ENCODE measurements at regions not wholly inside any gene's neighbourhood (a gene's known extent, or its start where the extent isn't known, plus 50 kb on each side); places are given as distances from the start of the nearest gene placed in this dataset.

GRCh38 chr4:57329279-57329678, 219.1 kb upstream of the IGFBP7 start (continued):
- TF ChIP-seq MXD1 (CRISPR knock-in tag; IDR thresholded peaks at IDR 0.05) (no peak), TOE1 (CRISPR knock-in tag; IDR thresholded peaks at IDR 0.05) (no peak), JARID2 (CRISPR knock-in tag; IDR thresholded peaks at IDR 0.05; ENCODE audit: insufficient replicate concordance) (no peak), NR2F2 (IDR thresholded peaks at IDR 0.05; ENCODE audit: borderline replicate concordance, low read depth) (no peak), IRF9 (CRISPR knock-in tag; IDR thresholded peaks at IDR 0.05; ENCODE audit: borderline replicate concordance) (no peak)

GRCh38 chr4:57324673-57325307, 214.6 kb upstream of the IGFBP7 start:
- H2AFZ ChIP-seq (ENCODE audit: low read length): no peak overlapping the region
- CTCF ChIA-PET (ENCODE audit: low intra/inter-chr PET ratio, low total read pairs): no interaction called here
- H3K9ac ChIP-seq (ENCODE audit: insufficient read depth, low read depth, low read length): no peak overlapping the region
- no peaks in the 10 kb centered on the region for H3K36me3 ChIP-seq (replicated peaks in 1 of 2; ENCODE audit: control insufficient read depth in 1 of 2, insufficient read depth in 2 of 2, low read length in 2 of 2)
- FAIRE-seq (no peak), DNase-seq (ENCODE audit: low spot score) (no peak), ATAC-seq (no peak)
- no TSS peak for BruUV-seq (replicated peaks)
- no peaks in the 10 kb centered on the region for H3K4me1 ChIP-seq (ENCODE audit: insufficient read depth, low read length)
- WGBS (ENCODE audit: low lambda C conversion rate): 20% methylated on average over 4 of the region's 4 CpGs
- no peak overlapping the region for H3K27ac ChIP-seq (ENCODE audit: extremely low read length, insufficient read depth, low read length)
- no peak overlapping the region for H3K4me2 ChIP-seq (ENCODE audit: low read depth, low read length)
- in situ Hi-C loops (cut with HindIII; ENCODE audit: extremely low pct_ligation_motif_present, low pct_unique_long_range_greater_than_20kb): no loop called here
- no peaks in the 10 kb centered on the region for H3K9me3 ChIP-seq (ENCODE audit: low read length)
- H4K20me1 ChIP-seq (ENCODE audit: insufficient read depth, low read length): no peaks in the 10 kb centered on the region
- POLR2A ChIA-PET: no interaction called here
- H3K27me3 ChIP-seq (ENCODE audit: control insufficient read depth in 1 of 2, insufficient read depth in 2 of 2, low read length in 2 of 2): no peaks in the 10 kb centered on the region
- no peaks in the 10 kb centered on the region for H3K79me2 ChIP-seq (ENCODE audit: insufficient read depth, low read length)
- H3K4me3 ChIP-seq (replicated peaks in 1 of 3; ENCODE audit: insufficient read depth in 1 of 3, low read depth in 2 of 3, low read length in 3 of 3): no peak overlapping the region
- intact Hi-C loops (cut with micrococcal nuclease; ENCODE audit: unreplicated experiment): no loop called here
- TF ChIP-seq SETDB1 (CRISPR knock-in tag; IDR thresholded peaks at IDR 0.05; ENCODE audit: borderline replicate concordance): no peak
- no peak for TF ChIP-seq KAT7 (CRISPR knock-in tag; IDR thresholded peaks at IDR 0.05; ENCODE audit: borderline replicate concordance)
- no peak for TF ChIP-seq NR3C1 (CRISPR knock-in tag; IDR thresholded peaks at IDR 0.05)
- TF ChIP-seq IKZF4 (CRISPR knock-in tag; IDR thresholded peaks at IDR 0.05; ENCODE audit: borderline replicate concordance, low read depth, not compliant biosample characterization): no peak
- no peak for TF ChIP-seq ZNF724P (CRISPR knock-in tag; IDR thresholded peaks at IDR 0.05; ENCODE audit: borderline replicate concordance)
- TF ChIP-seq PTBP1 (IDR thresholded peaks at IDR 0.05; ENCODE audit: low read depth, low read length, poor library complexity, severe bottlenecking): no peak
- TF ChIP-seq NAIF1 (CRISPR knock-in tag; IDR thresholded peaks at IDR 0.05; ENCODE audit: borderline replicate concordance): no peak
- no peak for TF ChIP-seq ZNF333 (CRISPR knock-in tag; IDR thresholded peaks at IDR 0.05; ENCODE audit: borderline replicate concordance)
- TF ChIP-seq CBX2 (IDR thresholded peaks at IDR 0.05; ENCODE audit: low read depth, low read length): no peak
- TF ChIP-seq CBX2 (CRISPR knock-in tag; IDR thresholded peaks at IDR 0.05; ENCODE audit: low read depth): no peak
- TF ChIP-seq PAXIP1 (CRISPR knock-in tag; conservative IDR thresholded peaks at IDR 0.05): no peak
- no peak for TF ChIP-seq MXI1 (IDR thresholded peaks at IDR 0.05; ENCODE audit: borderline replicate concordance, low read depth, low read length)
- TF ChIP-seq STAG1 (CRISPR knock-in tag; IDR thresholded peaks at IDR 0.05): no peak
- no peak for TF ChIP-seq ZNF335 (CRISPR knock-in tag; IDR thresholded peaks at IDR 0.05)
- TF ChIP-seq ZNF556 (CRISPR knock-in tag; IDR thresholded peaks at IDR 0.05; ENCODE audit: borderline replicate concordance): no peak

Measured in HepG2 (cell line).